B cell (primary cell): ENCODE measurements at regions not wholly inside any gene's neighbourhood (a gene's known extent, or its start where the extent isn't known, plus 50 kb on each side); places are given as distances from the start of the nearest gene placed in this dataset.
A peak's percentile ranks its signal among the peaks of the same experiment; 100 is the strongest.

Source experiments
- ATAC-seq: fragments of 200-7000 bp; cut with Tn5 transposase; one replicate; pipeline ENCODE4 v1.10.0; 2021; ENCODE audit warnings: low read depth, mild to moderate bottlenecking, moderate number of reproducible peaks, moderate library complexity
- CTCF ChIA-PET: fragments of 350-600 bp; sonication (Branson Sonifier 250); formaldehyde crosslinking; loops from one replicate; lab custom pipeline; 2021; ENCODE audit warnings: antibody characterized with exemption, inconsistent platforms; lab: Charles Lee
- POLR2A ChIA-PET: fragments of 350-600 bp; sonication (Branson Sonifier 250); formaldehyde crosslinking; loops from one replicate; lab custom pipeline; 2021; ENCODE audit warnings: antibody characterized with exemption; lab: Charles Lee
- DNase-seq: peaks from one replicate; pipeline ENCODE4 v3.0.0; 2013
- H2AFZ ChIP-seq: 2 replicates; pipeline ENCODE4 v1.6.1; 2012; ENCODE audit warnings: mild to moderate bottlenecking, low read depth, low read length; ENCODE audit not compliant: insufficient read depth, poor library complexity, severe bottlenecking
- H3K27ac ChIP-seq, 2 donors: 1 replicate in 1 of 2; 2 replicates in 1 of 2; pipeline ENCODE4 v1.5.1; 2012 to 2013; ENCODE audit warnings: low read length in 2 of 2, mild to moderate bottlenecking in 2 of 2, moderate library complexity in 1 of 2
- H3K27me3 ChIP-seq, 4 experiments: fragments of 200-600 bp in 1 of 4; sonication (generic) in 1 of 4; replicated peaks in 1 of 4; 1 replicate in 2 of 4; 2 replicates in 2 of 4; pipeline versions ENCODE4 v1.6.1 to v1.7.0; 2013 to 2016; ENCODE audit warnings: low read length in 3 of 4, mild to moderate bottlenecking in 2 of 4, mixed read lengths in 1 of 4, moderate library complexity in 1 of 4; ENCODE audit not compliant: insufficient read depth in 4 of 4, control insufficient read depth in 3 of 4; ENCODE audit errors: control extremely low read depth in 1 of 4
- H3K36me3 ChIP-seq, 2 experiments: replicated peaks in 1 of 2; 1 replicate in 1 of 2; 2 replicates in 1 of 2; pipeline versions ENCODE4 v1.6.1 to v1.7.1; 2013; ENCODE audit warnings: low read length in 1 of 2; ENCODE audit not compliant: insufficient read depth in 2 of 2, control insufficient read depth in 1 of 2; ENCODE audit errors: control extremely low read depth in 1 of 2, extremely low read depth in 1 of 2
- H3K4me1 ChIP-seq, 2 donors: fragments of 200-600 bp in 1 of 2; sonication (generic) in 1 of 2; 1 replicate in 1 of 2; 2 replicates in 1 of 2; pipeline versions ENCODE4 v1.5.1 to v1.6.1; 2013 to 2017; ENCODE audit warnings: low read length in 2 of 2; ENCODE audit not compliant: control insufficient read depth in 2 of 2, insufficient read depth in 2 of 2
- H3K4me2 ChIP-seq: replicated peaks from 2 replicates; pipeline ENCODE3; 2012; ENCODE audit warnings: mild to moderate bottlenecking, low read depth, low read length; ENCODE audit not compliant: poor library complexity, severe bottlenecking
- H3K4me3 ChIP-seq, 5 experiments: fragments of 200-600 bp in 1 of 5; sonication (generic) in 1 of 5; 1 replicate in 3 of 5; 2 replicates in 2 of 5; pipeline versions ENCODE4 v1.5.1 to v1.7.0; 2011 to 2016; ENCODE audit warnings: low read length in 4 of 5, mild to moderate bottlenecking in 4 of 5, low read depth in 2 of 5, control low read depth in 1 of 5, moderate library complexity in 1 of 5; ENCODE audit not compliant: insufficient read depth in 1 of 5; ENCODE audit errors: control extremely low read depth in 1 of 5, extremely low read depth in 1 of 5
- H3K79me2 ChIP-seq: fragments of 200-600 bp; sonication (generic); one replicate; pipeline ENCODE4 v1.6.0; 2016; ENCODE audit warnings: low read length; ENCODE audit not compliant: control insufficient read depth, insufficient read depth
- H3K9ac ChIP-seq: fragments of 200-600 bp; sonication (generic); 2 replicates; pipeline ENCODE4 v1.6.1; 2017; ENCODE audit warnings: mild to moderate bottlenecking, low read length, moderate library complexity
- H3K9me3 ChIP-seq, 3 donors: one replicate each; pipeline versions ENCODE4 v1.6.1 to v1.7.1; 2013; ENCODE audit warnings: low read length in 2 of 3; ENCODE audit not compliant: control insufficient read depth in 2 of 3, insufficient read depth in 1 of 3; ENCODE audit errors: control extremely low read depth in 1 of 3
- H4K20me1 ChIP-seq: 2 replicates; pipeline ENCODE4 v1.6.0; 2012; ENCODE audit warnings: mild to moderate bottlenecking, low read length; ENCODE audit not compliant: insufficient read depth, control insufficient read depth, poor library complexity, severe bottlenecking
- H3K27ac Mint-ChIP-seq: one replicate; pipeline ENCODE4 v1.8.0; 2021; ENCODE audit warnings: mixed read lengths
- H3K27me3 Mint-ChIP-seq: one replicate; pipeline ENCODE4 v1.8.0; 2021; ENCODE audit warnings: mixed read lengths
- H3K4me1 Mint-ChIP-seq: one replicate; pipeline ENCODE4 v1.8.0; 2021; ENCODE audit warnings: mixed read lengths
- H3K4me3 Mint-ChIP-seq: one replicate; pipeline ENCODE4 v1.8.0; 2021; ENCODE audit warnings: mixed read lengths
- H3K9me3 Mint-ChIP-seq: one replicate; pipeline ENCODE4 v1.8.0; 2022; ENCODE audit warnings: mixed read lengths; ENCODE audit not compliant: insufficient read depth
- CTCF ChIP-seq: fragments of 200-600 bp; IDR thresholded peaks from one replicate; pipeline ENCODE4 v1.8.0; 2022; ENCODE audit warnings: antibody characterized with exemption, mild to moderate bottlenecking
- EZH2 ChIP-seq: IDR thresholded peaks from 2 replicates; pipeline ENCODE4 v1.6.1; 2012; ENCODE audit warnings: borderline replicate concordance, low read depth, mild to moderate bottlenecking, moderate library complexity, low read length; ENCODE audit not compliant: insufficient read depth, poor library complexity, severe bottlenecking
- WGBS: methylation state at CpG from one replicate; pipeline ENCODE4 v1.1.5; 2013; ENCODE audit warnings: missing lambda C conversion rate; ENCODE audit not compliant: insufficient coverage; 5-methylcytosine and 5-hydroxymethylcytosine counted together
- intact Hi-C: fragments of 100-400 bp; cut with micrococcal nuclease; formaldehyde crosslinking; loops from one replicate; pipeline ENCODE4 v1.10.0; 2022

DNA sequence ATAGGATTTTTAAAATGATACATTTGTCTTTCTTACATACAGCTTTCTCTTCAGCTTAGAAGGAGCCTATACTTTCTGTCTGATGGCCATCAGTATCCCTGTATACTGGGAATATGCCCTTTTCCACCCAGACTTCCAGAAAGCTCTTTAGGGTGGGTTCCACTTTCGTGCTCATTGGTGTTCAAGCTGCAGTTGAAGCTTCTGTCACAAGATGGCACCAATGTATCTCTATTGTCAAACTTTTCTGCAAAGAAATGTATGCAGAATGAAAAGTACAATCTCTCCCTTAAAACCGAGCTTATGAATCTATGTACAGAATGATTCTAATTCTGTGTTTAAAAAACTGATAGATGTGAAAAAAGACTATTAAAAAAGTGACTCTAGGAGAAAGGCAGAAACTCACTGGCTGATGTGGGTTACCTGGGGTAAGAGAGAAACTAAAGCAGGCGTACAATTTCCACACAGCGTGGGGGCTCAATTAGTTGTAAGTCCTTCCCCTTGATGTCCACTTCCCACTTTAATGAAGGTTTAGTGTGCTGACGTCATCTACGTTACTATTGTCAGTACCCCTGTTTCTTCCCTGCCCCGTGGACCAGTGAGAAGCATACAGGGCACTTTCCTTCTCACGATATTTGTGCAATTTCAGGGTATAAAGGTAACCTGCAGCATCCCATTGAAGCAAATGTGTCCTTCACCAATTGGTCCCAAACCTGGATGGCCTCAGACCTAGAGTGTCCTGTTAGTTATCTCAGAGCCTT, 57.3 kb upstream of the TCEAL2 start:
- TF ChIP-seq EZH2 = no peak
- TF ChIP-seq CTCF = peak; percentile 58
- ChIA-PET POLR2A (no interaction called here), CTCF (interaction anchor here (0.7 to 2.1 kb wide), 9 partner anchors 58 to 883 kb away, joined by 3 to 18 read pairs (median 4); no protein-coding TSS in a partner anchor)
- DNase-seq (peak; percentile 14), ATAC-seq (no peak)
- H3K4me2 ChIP-seq = no peak overlapping the region
- no peak overlapping the region for H3K27ac ChIP-seq
- no peaks in the 10 kb centered on the region for H3K9me3 ChIP-seq
- no peak overlapping the region for H3K9ac ChIP-seq
- H3K4me1 ChIP-seq = no peaks in the 10 kb centered on the region
- intact Hi-C loops = loop anchor here (5.0 kb wide), 1 partner anchor 794 kb away; no protein-coding TSS in a partner anchor
- H3K27me3 ChIP-seq = peaks cover 0 to 3% (median 0%) of the 10 kb centered on the region in 4 experiments
- no peaks in the 10 kb centered on the region for H3K36me3 ChIP-seq
- H3K4me3 ChIP-seq = no peak overlapping the region
- H3K4me3 Mint-ChIP-seq = no peak overlapping the region
- H3K27me3 Mint-ChIP-seq = peaks cover 4% of the 10 kb centered on the region
- 100% methylated on average over 2 of the region's 8 CpGs for WGBS
- H3K4me1 Mint-ChIP-seq = no peaks in the 10 kb centered on the region
- no peaks in the 10 kb centered on the region for H4K20me1 ChIP-seq
- no peaks in the 10 kb centered on the region for H3K79me2 ChIP-seq
- H3K9me3 Mint-ChIP-seq = no peaks in the 10 kb centered on the region
- no peak overlapping the region for H3K27ac Mint-ChIP-seq
- H2AFZ ChIP-seq = no peak overlapping the region

DNA sequence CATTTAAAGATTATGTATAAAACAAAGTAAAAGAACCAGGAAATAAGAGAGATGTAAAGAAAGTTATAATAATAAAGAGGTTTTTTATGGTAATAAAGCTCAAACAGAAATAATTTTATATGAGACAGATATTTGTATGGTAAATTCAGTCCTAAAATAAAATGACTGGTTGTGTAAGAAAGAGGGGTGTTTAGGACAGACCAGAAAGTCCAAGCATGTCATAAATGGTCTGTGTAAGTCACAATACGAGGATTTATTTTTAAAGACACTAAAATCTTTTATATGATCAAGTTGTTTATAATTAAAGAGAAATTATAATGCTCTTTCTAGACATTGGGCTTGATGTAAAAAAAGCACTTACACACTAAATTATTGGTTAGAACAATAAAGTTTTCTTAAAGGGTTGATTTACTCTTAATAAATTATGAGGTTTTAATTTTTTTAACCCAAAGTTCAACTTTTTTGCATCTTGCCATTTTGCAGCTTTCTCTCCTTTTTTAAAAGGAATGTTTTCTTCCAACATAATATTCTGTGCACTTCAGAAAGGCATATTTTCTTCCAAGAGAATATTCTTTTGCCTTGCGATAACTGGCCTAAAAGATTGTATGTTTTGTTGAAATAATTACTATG, 61.9 kb upstream of the TCEAL2 start:
- Histone ChIP-seq H4K20me1 (no peaks in the 10 kb centered on the region), H3K9me3 (no peaks in the 10 kb centered on the region), H3K9ac (no peak overlapping the region), H3K79me2 (no peaks in the 10 kb centered on the region), H3K27ac (no peak overlapping the region), H2AFZ (no peak overlapping the region), H3K4me2 (no peak overlapping the region), H3K4me1 (no peaks in the 10 kb centered on the region), H3K36me3 (no peaks in the 10 kb centered on the region), H3K4me3 (no peak overlapping the region), H3K27me3 (peaks cover 0 to 3% (median 0%) of the 10 kb centered on the region in 4 experiments)
- Mint-ChIP-seq H3K4me1 (no peaks in the 10 kb centered on the region), H3K9me3 (no peaks in the 10 kb centered on the region), H3K4me3 (no peak overlapping the region), H3K27me3 (no peaks in the 10 kb centered on the region), H3K27ac (no peak overlapping the region)
- TF ChIP-seq EZH2 (no peak), CTCF (no peak)
- no peak for DNase-seq
- CTCF ChIA-PET = no interaction called here
- intact Hi-C loops = no loop called here
- no CpG with 5 or more reads among the region's 2 CpGs for WGBS
- POLR2A ChIA-PET = no interaction called here
- ATAC-seq = no peak
